GM13976 (cell line): ENCODE measurements at regions not wholly inside any gene's neighbourhood (a gene's known extent, or its start where the extent isn't known, plus 50 kb on each side); places are given as distances from the start of the nearest gene placed in this dataset.

ENCODE experiments used
- DNase-seq: peaks from one replicate; pipeline ENCODE4 v3.0.0; 2012; ENCODE audit warnings: low spot score
- CTCF ChIP-seq: IDR thresholded peaks from 2 replicates; pipeline ENCODE4 v1.5.1; 2012; ENCODE audit warnings: borderline replicate concordance, mild to moderate bottlenecking; ENCODE audit not compliant: insufficient read depth; ENCODE audit errors: extremely low read depth, missing control alignments, control extremely low read depth
- in situ Hi-C: fragments of 300-500 bp; cut with MboI; formaldehyde crosslinking; loops from one replicate; pipeline ENCODE4 v1.12.0; 2022; ENCODE audit warnings: low sequenced_read_pairs, mixed read lengths, inconsistent platforms; ENCODE audit not compliant: unreplicated experiment

GRCh38 chr12:77485961-77486854, 344.5 kb upstream of the NAV3 start:
- in situ Hi-C loops, result no loop called here
- DNase-seq, result no peak
- TF ChIP-seq CTCF, result no peak

GRCh38 chr12:77481687-77482086, 349.0 kb upstream of the NAV3 start:
- no peak for DNase-seq
- in situ Hi-C loops, result no loop called here
- no peak for TF ChIP-seq CTCF

GRCh38 chr12:77477907-77478533, 352.7 kb upstream of the NAV3 start:
- in situ Hi-C loops, result no loop called here
- no peak for TF ChIP-seq CTCF
- no peak for DNase-seq

GRCh38 chr12:77471801-77472200, 358.9 kb upstream of the NAV3 start:
- DNase-seq, result no peak
- in situ Hi-C loops, result no loop called here
- no peak for TF ChIP-seq CTCF

DNA sequence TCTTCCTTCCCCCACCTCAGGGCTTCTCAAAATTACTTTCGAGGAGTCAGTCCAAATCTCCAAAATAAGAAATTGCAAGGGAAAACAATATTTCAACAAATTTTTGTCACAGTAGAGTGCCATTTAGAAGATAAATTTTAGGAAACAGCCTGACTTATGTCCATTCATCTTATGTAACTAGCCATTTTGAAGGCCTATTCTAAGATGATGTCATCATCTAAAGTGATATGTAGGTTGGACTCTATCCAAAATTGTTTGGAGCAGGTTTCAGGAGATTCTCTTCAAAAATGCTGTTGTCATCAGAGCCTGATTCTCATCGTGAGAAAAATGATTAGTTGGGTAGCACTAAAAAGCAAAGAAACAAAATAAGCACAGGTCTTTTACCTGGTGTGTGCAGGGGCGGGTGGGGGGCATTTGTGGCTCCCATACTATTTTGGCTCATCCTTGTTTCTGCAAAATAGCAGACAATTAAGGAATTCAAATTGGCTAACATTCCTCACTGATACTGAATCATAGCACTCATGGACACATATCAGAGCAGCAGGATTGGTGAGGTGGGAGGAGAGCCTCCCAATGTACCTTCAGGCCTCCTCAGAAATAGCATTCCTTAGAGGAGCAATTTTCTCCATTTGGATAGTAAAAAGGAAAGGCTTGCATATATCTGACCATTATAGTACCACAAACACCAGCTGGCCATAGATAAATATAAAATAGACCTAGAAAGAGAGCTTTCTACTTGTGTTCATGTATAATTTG, 360.9 kb upstream of the NAV3 start:
- in situ Hi-C loops, result no loop called here
- TF ChIP-seq CTCF, result no peak
- no peak for DNase-seq

DNA sequence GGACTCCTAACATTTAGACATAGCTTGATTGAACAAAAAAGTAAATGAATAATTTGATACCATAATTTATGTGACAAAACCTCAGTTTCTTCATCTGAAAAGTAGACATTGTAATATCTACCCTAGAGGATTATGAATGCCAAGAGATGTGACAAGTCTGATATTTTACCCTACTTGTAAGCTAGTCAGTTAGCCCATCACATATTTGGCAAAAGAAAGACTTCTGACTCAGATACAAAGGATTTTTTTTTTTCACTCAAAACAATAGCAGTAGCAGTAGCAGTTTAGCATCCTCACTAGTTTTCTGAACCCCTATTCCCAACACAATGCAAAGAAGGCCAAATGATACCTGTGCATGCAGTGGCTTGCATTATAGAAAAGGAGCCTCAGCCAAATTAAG, 377.3 kb upstream of the E2F7 start:
- no peak for DNase-seq
- in situ Hi-C loops, result no loop called here
- no peak for TF ChIP-seq CTCF
